HPDE6-E6E7 (cell line): ENCODE measurements at regions not wholly inside any gene's neighbourhood (a gene's known extent, or its start where the extent isn't known, plus 50 kb on each side); places are given as distances from the start of the nearest gene placed in this dataset.

Experiments used
- DNase-seq: peaks from one replicate; pipeline ENCODE4 v3.0.0; 2011; ENCODE audit warnings: missing footprints; ENCODE audit errors: extremely low spot score

GRCh38 chr15:53400986-53401385 lies 358.5 kb downstream of the WDR72 start:
- no peak for DNase-seq

GRCh38 chr15:53397041-53397616 lies 362.3 kb downstream of the WDR72 start:
- no peak for DNase-seq

- no peak for DNase-seq
Measured at GRCh38 chr15:53395871-53396270, 363.6 kb downstream of the WDR72 start.

- DNase-seq, result no peak
Measured at GRCh38 chr15:53390549-53390948, 368.9 kb downstream of the WDR72 start.

- DNase-seq, result no peak
Measured at GRCh38 chr15:53389271-53390037, 370.0 kb downstream of the WDR72 start.

GRCh38 chr15:53384417-53384816 lies 375.0 kb downstream of the WDR72 start:
- DNase-seq, result no peak

GRCh38 chr15:53378096-53378800 lies 381.2 kb downstream of the WDR72 start:
- no peak for DNase-seq

GRCh38 chr15:53367740-53368139 lies 391.7 kb downstream of the WDR72 start:
- DNase-seq, result no peak

- DNase-seq, result no peak
Measured at GRCh38 chr15:53360881-53361280, 398.6 kb downstream of the WDR72 start.

GRCh38 chr15:53359038-53359437 lies 400.4 kb downstream of the WDR72 start:
- DNase-seq, result no peak

- DNase-seq, result no peak
Measured at GRCh38 chr15:53354874-53355273, 404.6 kb downstream of the WDR72 start.

GRCh38 chr15:53351373-53351772 lies 408.1 kb downstream of the WDR72 start:
- DNase-seq, result no peak

GRCh38 chr15:53346583-53346982 lies 412.9 kb downstream of the WDR72 start:
- DNase-seq, result no peak

- DNase-seq, result no peak
Measured at GRCh38 chr15:53331328-53332190, 427.9 kb downstream of the WDR72 start.

- no peak for DNase-seq
Measured at GRCh38 chr15:53328341-53328740, 431.1 kb downstream of the WDR72 start.

GRCh38 chr15:53324061-53324460 lies 435.4 kb downstream of the WDR72 start:
- DNase-seq, result no peak

GRCh38 chr15:53323191-53323590 lies 436.3 kb downstream of the WDR72 start:
- no peak for DNase-seq

GRCh38 chr15:53320816-53321215 lies 438.6 kb downstream of the WDR72 start:
- no peak for DNase-seq

GRCh38 chr15:53312707-53313106 lies 446.8 kb downstream of the WDR72 start:
- no peak for DNase-seq

GRCh38 chr15:53310709-53311108 lies 448.8 kb downstream of the WDR72 start:
- DNase-seq, result no peak

- DNase-seq, result no peak
Measured at GRCh38 chr15:53307952-53308624, 451.4 kb downstream of the WDR72 start.
